ENCODE measurements at regions not wholly inside any gene's neighbourhood (a gene's known extent, or its start where the extent isn't known, plus 50 kb on each side); places are given as distances from the start of the nearest gene placed in this dataset.

GRCh38 chr22:27413702-27414101 is 387.9 kb downstream of the MN1 start:
- no peak for DNase-seq (ENCODE audit: low read depth in 3 of 3)

- no peak for DNase-seq (ENCODE audit: low read depth in 3 of 3)
These were observed 384.8 kb downstream of the MN1 start for GRCh38 chr22:27416511-27417420.

DNA sequence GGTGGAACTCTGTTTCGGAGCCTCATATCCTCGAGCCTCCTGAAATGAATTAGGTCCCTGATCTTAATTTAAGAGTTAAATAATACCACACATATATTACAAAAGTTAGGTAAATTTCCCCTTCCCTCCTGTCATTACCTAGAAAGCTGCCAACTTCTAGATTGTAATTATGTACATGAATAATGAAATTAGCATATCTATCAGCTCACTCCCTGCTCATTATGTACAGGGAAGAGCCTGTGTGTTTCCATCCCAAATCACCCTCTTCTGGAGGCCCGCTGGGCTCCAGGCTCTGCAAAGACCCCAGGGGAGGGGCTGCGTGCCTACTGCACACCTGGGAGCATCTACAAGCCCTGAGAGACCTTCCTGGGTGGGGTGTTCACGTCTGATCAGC is 384.1 kb downstream of the MN1 start:
- DNase-seq (ENCODE audit: low read depth in 3 of 3), result no peak

DNA sequence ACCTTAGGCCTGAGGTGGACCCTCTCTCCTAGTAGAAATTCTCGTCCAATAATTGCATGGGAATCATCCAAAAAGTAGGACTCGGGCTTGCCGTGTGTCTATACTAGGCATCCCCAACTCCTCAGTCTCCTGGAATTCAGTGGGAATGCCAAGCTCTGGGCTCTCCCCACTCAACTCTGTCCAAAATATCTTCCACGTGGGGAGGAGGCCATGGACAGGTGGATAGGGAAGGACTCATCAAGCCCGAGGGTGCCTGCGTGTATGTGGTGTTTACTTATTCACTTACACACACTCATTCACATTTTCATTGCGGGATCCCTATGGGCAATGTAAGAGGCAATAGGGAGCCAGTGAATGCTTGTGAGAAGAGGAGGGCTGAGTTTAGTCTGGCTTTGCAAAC is 383.3 kb downstream of the MN1 start:
- DNase-seq (ENCODE audit: low read depth in 3 of 3), result no peak

DNA sequence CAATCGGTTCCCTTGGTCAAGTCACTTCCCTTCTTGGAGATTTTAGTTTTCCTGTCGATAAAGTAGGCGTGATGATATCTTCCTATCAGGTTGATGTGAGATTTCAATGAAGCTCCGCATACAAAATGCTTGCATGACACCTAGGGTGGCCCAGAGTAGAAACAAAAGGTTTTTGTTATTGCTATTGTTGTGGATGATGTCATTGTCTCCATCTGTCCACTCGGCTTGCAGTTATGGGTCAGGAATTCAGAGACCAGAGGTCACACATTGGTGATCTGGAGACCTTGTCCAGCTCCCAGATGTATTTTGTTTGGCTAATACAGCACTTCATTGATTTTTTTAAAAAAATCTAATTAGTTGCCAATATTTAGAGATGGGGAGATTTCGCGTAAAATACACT is 382.1 kb downstream of the MN1 start:
- DNase-seq (ENCODE audit: low read depth in 3 of 3), result no peak

DNA sequence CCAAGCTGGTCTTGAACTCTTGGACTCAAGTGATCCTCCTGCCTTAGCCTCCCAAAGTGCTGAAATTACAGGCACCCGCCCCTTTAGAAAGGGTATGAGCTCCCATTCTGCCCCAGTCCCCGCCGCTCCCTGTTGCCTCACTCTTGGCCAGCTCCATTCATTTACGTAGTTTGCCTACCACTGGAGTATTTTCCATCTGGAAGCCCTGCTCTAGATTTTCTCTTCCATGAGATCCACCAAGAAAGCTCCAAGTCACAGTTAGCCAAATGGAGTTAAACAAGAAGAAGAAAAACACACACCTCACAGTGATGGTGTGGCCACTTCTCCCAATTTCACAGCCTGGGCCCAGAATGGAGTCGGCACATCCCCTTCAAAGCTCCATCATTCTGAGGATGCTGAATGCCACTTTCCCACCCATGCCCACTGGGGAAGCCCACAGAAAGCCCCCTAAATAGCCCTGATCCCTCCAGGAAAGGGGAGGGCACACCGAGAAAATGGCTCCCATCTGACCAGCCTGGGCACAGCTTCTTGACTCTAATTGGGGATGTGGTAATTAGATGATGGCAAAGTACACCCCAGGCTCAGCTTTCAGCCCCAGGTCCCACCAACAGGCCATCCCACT is 381.2 kb downstream of the MN1 start:
- no peak for DNase-seq (ENCODE audit: low read depth in 3 of 3)

DNA sequence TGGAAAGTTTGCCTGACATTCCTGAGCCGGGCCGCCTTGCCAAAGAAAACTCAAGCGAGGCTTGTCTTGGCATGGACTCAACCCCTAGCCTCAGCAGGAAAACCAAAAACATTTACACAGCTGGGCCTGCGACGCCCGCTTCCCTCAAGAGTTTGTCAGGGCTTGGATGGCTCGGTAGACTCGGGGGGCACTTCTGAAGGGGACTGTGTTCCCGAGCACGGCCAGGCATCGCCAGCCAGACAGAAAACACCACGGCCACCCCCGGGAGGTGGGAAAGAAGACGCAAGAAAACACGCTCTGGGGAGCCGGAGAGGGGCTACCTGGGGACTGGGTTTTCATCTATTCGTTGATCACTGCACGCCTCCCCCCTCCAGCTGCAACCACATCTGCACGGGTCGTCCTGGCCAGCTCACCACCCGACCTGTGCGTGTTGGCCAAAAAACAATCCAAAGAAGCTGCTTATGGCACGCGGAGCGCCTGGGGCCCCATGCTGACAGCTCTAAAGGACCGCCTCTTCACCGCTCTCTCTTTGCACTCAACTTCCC is 380.7 kb downstream of the MN1 start:
- DNase-seq (ENCODE audit: low read depth in 3 of 3), result no peak

DNA sequence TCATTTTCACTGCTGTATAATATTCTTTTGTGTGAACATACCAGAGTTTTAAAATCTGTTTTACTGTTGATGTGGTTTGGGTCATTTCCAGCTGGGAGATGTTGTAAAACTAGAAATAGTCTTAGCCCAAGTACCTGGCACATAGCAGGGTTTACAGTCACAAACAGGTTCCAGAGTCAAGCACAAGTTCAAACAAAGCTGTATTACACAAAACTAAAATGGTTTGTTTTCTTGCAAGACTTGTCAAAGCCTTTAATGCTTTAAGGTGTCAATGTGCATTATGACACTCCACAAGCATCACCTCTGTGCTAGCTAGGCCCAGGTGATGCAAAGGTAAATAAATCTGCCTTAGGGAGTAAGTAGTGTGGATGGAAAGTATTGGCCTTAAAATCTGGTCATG is 379.1 kb downstream of the MN1 start:
- no peak for DNase-seq (ENCODE audit: low read depth in 3 of 3)

DNA sequence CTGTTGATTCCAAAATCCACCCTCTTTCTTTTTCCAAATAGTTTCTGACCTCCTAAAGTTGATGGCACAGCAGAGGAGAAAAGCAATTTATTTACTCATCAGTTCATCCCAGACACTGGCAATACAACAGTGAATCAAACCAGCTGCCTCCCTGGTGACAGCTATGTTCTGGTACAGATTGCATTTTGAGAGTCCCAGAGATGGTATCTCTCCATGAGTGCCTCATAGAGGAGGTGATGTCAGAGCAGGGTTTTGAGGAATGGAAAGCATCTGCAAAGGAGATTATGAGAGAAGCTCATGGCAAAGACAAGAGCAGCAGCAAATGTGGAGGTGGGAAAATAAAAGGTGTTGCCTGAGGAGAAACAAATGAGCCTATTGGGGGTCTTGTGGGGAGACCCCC is 377.2 kb downstream of the MN1 start:
- no peak for DNase-seq (ENCODE audit: low read depth in 3 of 3)

DNA sequence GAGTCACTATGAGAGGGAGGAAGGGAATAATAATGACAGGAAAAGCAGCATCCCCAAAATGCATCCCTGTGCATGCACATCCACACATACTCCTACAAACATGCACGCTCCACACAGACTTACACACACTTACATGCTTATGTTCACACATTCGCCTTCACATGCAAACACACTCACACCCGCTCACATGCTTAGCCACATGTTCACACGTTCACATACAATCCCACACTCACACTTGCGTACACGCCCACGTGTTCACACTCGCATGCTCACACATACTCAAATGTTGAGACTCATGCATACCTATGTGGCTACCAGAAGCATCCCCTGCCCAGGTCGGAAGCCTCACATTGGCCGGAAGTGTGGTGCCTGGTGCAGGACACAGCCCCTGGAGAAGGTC is 372.1 kb downstream of the MN1 start:
- no peak for DNase-seq (ENCODE audit: low read depth in 3 of 3)

GRCh38 chr22:27431081-27431480 is 370.5 kb downstream of the MN1 start:
- DNase-seq (ENCODE audit: low read depth in 3 of 3), result no peak

DNA sequence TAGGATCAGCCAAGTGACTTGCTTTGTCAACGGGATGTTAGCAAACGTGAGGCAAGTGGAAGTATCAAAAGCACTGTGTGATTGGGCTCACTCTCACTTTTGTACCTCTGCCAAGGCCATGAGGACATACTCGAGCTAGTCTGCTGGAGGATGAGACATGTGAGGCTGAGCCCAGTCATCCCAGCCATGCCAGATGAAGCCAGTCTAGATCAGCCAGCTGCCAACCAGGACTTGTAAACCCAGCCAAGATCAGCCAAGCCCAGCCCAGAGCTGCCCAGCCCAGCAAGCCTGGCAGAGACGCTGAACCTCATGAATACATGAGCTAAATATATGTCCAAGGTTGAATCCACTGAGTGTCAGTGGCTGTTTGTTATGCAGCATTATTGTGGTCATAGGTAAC is 369.7 kb downstream of the MN1 start:
- no peak for DNase-seq (ENCODE audit: low read depth in 3 of 3)

- DNase-seq (ENCODE audit: low read depth in 3 of 3), result no peak
These were observed 368.5 kb downstream of the MN1 start for GRCh38 chr22:27433099-27433498.

DNA sequence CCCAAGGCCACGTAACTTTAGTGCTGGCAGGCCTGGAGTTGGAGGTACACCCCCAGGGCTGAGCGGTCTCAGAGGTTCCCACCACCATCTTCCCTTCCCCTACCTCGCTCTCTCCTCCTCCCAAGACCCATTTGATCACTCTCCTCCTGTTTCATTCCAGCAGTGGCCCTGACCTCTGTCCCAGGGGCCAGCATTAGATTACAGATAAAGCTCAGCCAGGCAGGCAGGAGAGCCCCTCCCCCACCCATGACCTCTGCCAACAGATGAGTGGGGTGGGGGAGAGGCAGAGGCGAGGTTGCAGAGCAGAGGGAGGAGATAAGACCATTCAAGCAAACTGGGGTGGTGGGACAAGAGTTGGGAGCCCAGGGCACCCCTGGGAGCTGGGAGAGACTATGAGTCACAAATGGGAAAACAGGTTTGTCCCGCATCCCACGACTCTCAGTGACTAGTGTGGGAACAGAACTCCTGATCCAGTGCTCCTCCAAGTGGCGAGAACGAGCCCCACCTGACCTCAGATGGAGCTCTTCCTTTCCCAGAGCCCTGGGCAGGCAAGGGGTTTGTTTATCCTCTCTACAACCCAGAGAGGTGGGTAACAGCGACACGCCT is 367.9 kb downstream of the MN1 start:
- no peak for DNase-seq (ENCODE audit: low read depth in 3 of 3)

- DNase-seq (ENCODE audit: low read depth in 3 of 3), result no peak
These were observed 366.7 kb downstream of the MN1 start for GRCh38 chr22:27434898-27435297.

DNA sequence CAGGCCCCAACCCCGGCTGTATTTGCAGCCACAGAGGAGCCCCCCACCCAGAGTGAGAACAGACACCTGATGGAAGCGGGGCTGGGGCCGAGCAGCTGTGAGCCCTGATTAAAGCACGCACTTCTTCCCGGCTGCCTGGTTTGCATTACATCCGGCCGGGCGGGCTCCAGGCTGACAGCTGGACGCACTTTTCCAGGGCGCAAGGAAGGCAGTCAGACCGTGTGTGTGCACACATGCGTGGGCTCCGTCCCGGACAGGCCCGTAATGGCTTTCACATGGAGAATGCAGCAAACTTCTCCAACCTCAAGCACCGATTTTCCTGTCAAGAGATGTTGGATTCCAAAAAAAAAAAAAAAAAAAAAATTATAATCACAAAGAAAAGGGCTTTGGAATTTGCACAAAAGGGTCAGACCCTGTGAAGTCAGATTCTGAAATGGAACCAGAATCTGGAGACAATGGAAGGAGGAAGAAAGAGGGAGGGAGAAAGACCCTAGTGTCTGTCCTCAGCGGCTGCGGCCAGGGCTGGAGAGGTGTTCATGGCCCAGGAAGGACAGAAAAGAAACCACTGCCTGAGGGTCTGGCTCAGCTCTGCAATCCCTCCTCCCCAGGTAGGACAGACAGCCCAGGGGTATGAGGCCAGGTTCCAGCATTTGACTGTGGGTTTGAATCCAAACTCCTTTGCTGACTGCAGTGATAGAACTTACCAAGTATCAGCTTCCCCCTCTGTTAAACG is 365.5 kb downstream of the MN1 start:
- no peak for DNase-seq (ENCODE audit: low read depth in 3 of 3)

DNA sequence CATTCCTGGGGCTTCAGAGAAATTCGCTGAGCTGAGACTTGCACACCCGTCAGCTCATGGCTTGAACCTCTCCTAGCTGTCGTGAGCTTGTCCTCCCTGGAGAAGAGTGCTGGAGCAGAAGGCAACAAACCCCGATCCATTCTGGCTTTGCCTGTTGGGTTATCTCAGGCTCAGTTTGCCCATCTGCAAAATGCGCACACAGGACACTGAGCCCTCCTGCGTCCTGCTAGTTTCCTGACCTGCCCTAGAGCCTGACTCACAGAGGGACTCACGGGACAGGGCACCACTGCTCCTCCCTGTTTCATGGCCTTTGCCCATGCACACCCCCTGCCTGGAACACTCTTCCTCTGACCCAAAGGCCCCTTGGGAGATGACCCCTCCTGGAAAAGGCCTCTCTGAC is 365.0 kb downstream of the MN1 start:
- DNase-seq (ENCODE audit: low read depth in 3 of 3), result no peak

DNA sequence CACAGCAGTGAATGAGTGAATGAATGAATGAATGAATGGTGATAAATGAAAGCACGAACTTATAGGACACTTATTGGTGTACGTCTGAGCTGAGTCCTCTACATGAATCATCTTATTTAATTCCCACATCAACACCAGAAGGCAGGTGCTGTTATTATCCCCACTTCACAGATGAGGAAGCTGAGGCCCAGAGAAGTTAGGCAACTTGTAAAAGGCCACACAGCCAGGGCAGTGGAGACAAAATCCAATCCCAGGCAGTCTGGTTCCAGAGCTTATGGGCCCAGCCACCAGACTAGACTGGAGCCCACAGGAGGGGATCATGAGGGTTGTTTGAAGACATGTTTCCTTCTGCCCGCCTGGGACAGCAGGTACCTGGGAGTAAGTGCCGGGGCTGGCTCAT is 364.0 kb downstream of the MN1 start:
- no peak for DNase-seq (ENCODE audit: low read depth in 3 of 3)

GRCh38 chr22:27438271-27438980 is 363.1 kb downstream of the MN1 start:
- no peak for DNase-seq (ENCODE audit: low read depth in 3 of 3)

- no peak for DNase-seq (ENCODE audit: low read depth in 3 of 3)
These were observed 362.4 kb downstream of the MN1 start for GRCh38 chr22:27439131-27439530.

DNA sequence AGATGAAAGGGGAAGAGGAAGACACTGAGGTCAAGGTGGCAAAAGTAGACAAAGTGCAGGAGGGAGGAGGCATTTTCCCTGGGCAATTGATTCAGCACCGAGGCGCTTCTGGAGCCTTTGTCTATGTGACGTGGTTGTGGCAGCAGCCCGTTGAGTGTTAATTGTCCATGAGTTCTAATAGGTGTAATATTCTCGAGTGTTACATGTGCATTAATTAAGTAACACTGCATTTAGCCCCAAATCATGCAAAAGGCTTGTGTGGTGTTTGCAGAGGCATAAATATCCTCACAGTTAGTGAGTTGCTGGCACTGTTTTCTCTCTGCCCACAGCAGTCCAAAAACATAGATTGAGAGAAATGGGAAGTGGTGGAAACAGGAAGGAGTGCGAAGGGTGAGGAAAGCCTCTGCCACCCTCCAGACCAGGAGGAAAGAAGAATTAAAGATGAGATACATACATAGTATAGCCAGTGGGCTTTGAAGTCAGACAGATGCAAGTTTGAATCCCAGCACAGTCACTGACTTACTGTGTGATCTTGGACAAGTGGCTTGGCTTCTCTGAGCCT is 361.2 kb downstream of the MN1 start:
- DNase-seq (ENCODE audit: low read depth in 3 of 3), result no peak

All from stimulated activated CD4-positive, alpha-beta T cell treated with anti-CD3 and anti-CD28 coated beads, TNF-alpha, amount 100 ng/mL, for 4 hours (primary cell).